H9 (cell line): ENCODE measurements at regions not wholly inside any gene's neighbourhood (a gene's known extent, or its start where the extent isn't known, plus 50 kb on each side); places are given as distances from the start of the nearest gene placed in this dataset.

Experiments
- DNase-seq: peaks from one replicate; pipeline ENCODE4 v3.0.0-alpha.2; 2017
- H2AFZ ChIP-seq: one replicate; pipeline ENCODE4 v1.6.1; 2013; ENCODE audit warnings: mild to moderate bottlenecking, low read length, control low read depth, moderate library complexity
- H2AK5ac ChIP-seq: 2 replicates; pipeline ENCODE4 v1.6.1; 2013; ENCODE audit warnings: low read length, control low read depth, mixed read lengths; ENCODE audit not compliant: insufficient read length
- H2BK120ac ChIP-seq: one replicate; pipeline ENCODE4 v1.6.1; 2013; ENCODE audit warnings: low read depth, mild to moderate bottlenecking, low read length, control low read depth, inconsistent platforms; ENCODE audit not compliant: poor library complexity, severe bottlenecking
- H2BK12ac ChIP-seq: 2 replicates; pipeline ENCODE4 v1.6.1; 2013; ENCODE audit warnings: low read length, control low read depth, mixed read lengths, low read depth; ENCODE audit not compliant: insufficient read length
- H2BK15ac ChIP-seq: 2 replicates; pipeline ENCODE4 v1.6.1; 2013; ENCODE audit warnings: low read depth, low read length, control low read depth
- H2BK20ac ChIP-seq: one replicate; pipeline ENCODE4 v1.6.1; 2013; ENCODE audit warnings: low read depth, mild to moderate bottlenecking, low read length, control low read depth, inconsistent platforms; ENCODE audit not compliant: poor library complexity, severe bottlenecking
- H2BK5ac ChIP-seq: 2 replicates; pipeline ENCODE4 v1.6.1; 2013; ENCODE audit warnings: low read length, control low read depth, mixed read lengths; ENCODE audit not compliant: insufficient read length
- H3K14ac ChIP-seq: 2 replicates; pipeline ENCODE4 v1.6.1; 2013; ENCODE audit warnings: low read length, control low read depth; ENCODE audit not compliant: insufficient read depth
- H3K18ac ChIP-seq: 2 replicates; pipeline ENCODE4 v1.6.1; 2013; ENCODE audit warnings: low read depth, mild to moderate bottlenecking, mixed read lengths, low read length, control low read depth; ENCODE audit not compliant: insufficient read length
- H3K23ac ChIP-seq: 2 replicates; pipeline ENCODE4 v1.6.1; 2013; ENCODE audit warnings: low read length, control low read depth, mixed read lengths, low read depth; ENCODE audit not compliant: insufficient read length
- H3K23me2 ChIP-seq: 2 replicates; pipeline ENCODE4 v1.6.1; 2013; ENCODE audit warnings: low read depth, mild to moderate bottlenecking, mixed read lengths, low read length, control low read depth; ENCODE audit not compliant: insufficient read length, poor library complexity, severe bottlenecking
- H3K27ac ChIP-seq: 2 replicates; pipeline ENCODE4 v1.5.1; 2013; ENCODE audit warnings: low read length, control low read depth, mixed read lengths, low read depth; ENCODE audit not compliant: insufficient read length
- H3K27me3 ChIP-seq: 2 replicates; pipeline ENCODE4 v1.6.1; 2013; ENCODE audit warnings: low read length, control low read depth, inconsistent platforms; ENCODE audit not compliant: insufficient read depth
- H3K4ac ChIP-seq: 2 replicates; pipeline ENCODE4 v1.6.1; 2013; ENCODE audit warnings: low read depth, mild to moderate bottlenecking, control low read depth, inconsistent platforms, low read length, moderate library complexity
- H3K4me1 ChIP-seq: 2 replicates; pipeline ENCODE4 v1.6.1; 2013; ENCODE audit warnings: low read length, control low read depth, inconsistent platforms; ENCODE audit not compliant: insufficient read depth
- H3K4me2 ChIP-seq: 2 replicates; pipeline ENCODE4 v1.6.1; 2013; ENCODE audit warnings: low read length, control low read depth, mixed read lengths; ENCODE audit not compliant: insufficient read length, insufficient read depth
- H3K56ac ChIP-seq: 2 replicates; pipeline ENCODE4 v1.6.1; 2013; ENCODE audit warnings: low read depth, mild to moderate bottlenecking, mixed read lengths, low read length, control low read depth; ENCODE audit not compliant: insufficient read length
- H3K79me1 ChIP-seq: 2 replicates; pipeline ENCODE4 v1.6.1; 2013; ENCODE audit warnings: low read depth, mild to moderate bottlenecking, moderate library complexity, low read length, control low read depth, inconsistent platforms; ENCODE audit not compliant: insufficient read depth, poor library complexity, severe bottlenecking
- H3K79me2 ChIP-seq: 2 replicates; pipeline ENCODE4 v1.6.1; 2013; ENCODE audit warnings: low read length, control low read depth, inconsistent platforms; ENCODE audit not compliant: insufficient read depth
- H3K9ac ChIP-seq: 2 replicates; pipeline ENCODE4 v1.6.1; 2013; ENCODE audit warnings: low read length, control low read depth, mixed read lengths; ENCODE audit not compliant: insufficient read length; ENCODE audit errors: extremely low read depth
- H3K9me3 ChIP-seq: one replicate; pipeline ENCODE4 v1.6.1; 2013; ENCODE audit warnings: low read depth, low read length, inconsistent platforms; ENCODE audit not compliant: control insufficient read depth
- H3T11ph ChIP-seq: one replicate; pipeline ENCODE4 v1.6.1; 2013; ENCODE audit warnings: mild to moderate bottlenecking, low read length, control low read depth, inconsistent platforms
- H4K20me1 ChIP-seq: one replicate; pipeline ENCODE4 v1.6.1; 2013; ENCODE audit not compliant: control insufficient read depth, insufficient read length, insufficient read depth
- H4K5ac ChIP-seq: 2 replicates; pipeline ENCODE4 v1.6.1; 2013; ENCODE audit warnings: low read depth, mild to moderate bottlenecking, mixed read lengths, low read length, control low read depth; ENCODE audit not compliant: insufficient read length
- H4K8ac ChIP-seq: replicated peaks from 2 replicates; pipeline ENCODE4 v1.6.1; 2013; ENCODE audit warnings: low read length, control low read depth, mixed read lengths, low read depth; ENCODE audit not compliant: insufficient read length
- H4K91ac ChIP-seq: 2 replicates; pipeline ENCODE4 v1.6.1; 2013; ENCODE audit warnings: low read depth, mild to moderate bottlenecking, moderate library complexity, mixed read lengths, low read length, control low read depth; ENCODE audit not compliant: insufficient read length
- H3K27ac Mint-ChIP-seq, 3 experiments: 2 replicates in 2 of 3; 3 replicates in 1 of 3; pipeline ENCODE4 v1.8.0; 2020 to 2021; ENCODE audit warnings: mixed read lengths in 3 of 3, mild to moderate bottlenecking in 1 of 3, moderate library complexity in 1 of 3
- H3K27me3 Mint-ChIP-seq: 2 replicates; pipeline ENCODE4 v1.8.0; 2021; ENCODE audit warnings: low read depth, mild to moderate bottlenecking, moderate library complexity, mixed read lengths
- H3K36me3 Mint-ChIP-seq, 3 experiments: 2 replicates in 2 of 3; 3 replicates in 1 of 3; pipeline ENCODE4 v1.8.0; 2020 to 2021; ENCODE audit warnings: low read depth in 3 of 3, mixed read lengths in 3 of 3; ENCODE audit not compliant: insufficient read depth in 1 of 3
- H3K4me1 Mint-ChIP-seq, 2 experiments: 2 replicates each; pipeline ENCODE4 v1.8.0; 2020; ENCODE audit warnings: mixed read lengths in 2 of 2
- H3K4me3 Mint-ChIP-seq, 2 experiments: 2 replicates in 1 of 2; 3 replicates in 1 of 2; pipeline ENCODE4 v1.8.0; 2020 to 2021; ENCODE audit warnings: mild to moderate bottlenecking in 2 of 2, mixed read lengths in 2 of 2, moderate library complexity in 1 of 2
- H3K9me3 Mint-ChIP-seq, 2 experiments: 2 replicates in 1 of 2; 3 replicates in 1 of 2; pipeline ENCODE4 v1.8.0; 2020; ENCODE audit warnings: mild to moderate bottlenecking in 2 of 2, mixed read lengths in 2 of 2, moderate library complexity in 1 of 2
- WGBS: extraction: QIAGEN DNeasy Blood & Tissue Kit; methylation state at CpG from one replicate; pipeline ENCODE4 v1.1.7; 2013; ENCODE audit warnings: missing lambda C conversion rate, low lambda C conversion rate, mixed read lengths; ENCODE audit not compliant: insufficient read length; ENCODE audit errors: extremely low coverage; 5-methylcytosine and 5-hydroxymethylcytosine counted together
- TF ChIP-seq, protein P1 (sequence below): fragments of 200-600 bp; sonication (generic); conservative IDR thresholded peaks from 3 replicates; pipeline ENCODE4 v1.8.0; 2021; ENCODE audit warnings: antibody characterized with exemption, mild to moderate bottlenecking

DNA sequence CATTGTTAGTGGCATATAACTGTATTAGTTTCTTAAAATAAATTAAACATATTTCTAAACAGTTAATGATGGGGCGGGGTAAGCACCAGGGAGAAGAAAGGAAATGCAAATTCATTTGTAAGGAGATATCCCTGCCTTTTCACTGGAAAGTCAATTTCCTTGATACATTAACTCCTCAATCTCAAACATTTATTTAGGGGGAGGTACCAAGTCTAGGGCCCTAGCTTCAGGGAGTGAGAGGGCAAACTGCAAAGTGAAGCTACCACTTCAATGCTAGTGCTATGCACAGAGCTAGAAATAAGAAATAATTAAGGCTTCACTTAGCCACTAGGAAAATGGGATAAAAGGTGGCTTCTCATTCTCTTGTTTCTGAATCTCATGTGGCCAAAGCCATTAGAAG is 115.3 kb upstream of the FNDC3A start:
- Histone ChIP-seq H4K5ac (no peak overlapping the region), H3K23ac (no peak overlapping the region), H3K4me2 (no peak overlapping the region), H3K27ac (no peak overlapping the region), H3K9ac (no peak overlapping the region), H3K4me1 (no peaks in the 10 kb centered on the region; the same call in 1 of the 2 replicates), H3K9me3 (no peaks in the 10 kb centered on the region), H2BK20ac (no peak overlapping the region), H2AFZ (no peak overlapping the region), H3K14ac (no peak overlapping the region), H3K23me2 (no peaks in the 10 kb centered on the region), H4K91ac (no peak overlapping the region), H3K18ac (no peak overlapping the region), H2BK5ac (no peak overlapping the region), H3K27me3 (no peaks in the 10 kb centered on the region), H3K79me1 (no peaks in the 10 kb centered on the region), H3K56ac (no peak overlapping the region), H3T11ph (peak overlapping the region; percentile 19), H4K8ac (no peak overlapping the region), H3K79me2 (no peaks in the 10 kb centered on the region), H2BK12ac (no peak overlapping the region), H2AK5ac (no peak overlapping the region), H3K4ac (no peak overlapping the region), H2BK120ac (no peak overlapping the region), H4K20me1 (no peaks in the 10 kb centered on the region), H2BK15ac (no peak overlapping the region)
- Mint-ChIP-seq H3K4me3 (no peak overlapping the region), H3K9me3 (no peaks in the 10 kb centered on the region), H3K36me3 (no peaks in the 10 kb centered on the region), H3K4me1 (peaks cover 22% of the 10 kb centered on the region in 2 experiments), H3K27me3 (no peaks in the 10 kb centered on the region; the same call in 1 of the 2 replicates), H3K27ac (no peak overlapping the region)
- no peak for DNase-seq
- WGBS: no CpG with 5 or more reads among the region's 1 CpG
- TF ChIP-seq, protein P1, sequence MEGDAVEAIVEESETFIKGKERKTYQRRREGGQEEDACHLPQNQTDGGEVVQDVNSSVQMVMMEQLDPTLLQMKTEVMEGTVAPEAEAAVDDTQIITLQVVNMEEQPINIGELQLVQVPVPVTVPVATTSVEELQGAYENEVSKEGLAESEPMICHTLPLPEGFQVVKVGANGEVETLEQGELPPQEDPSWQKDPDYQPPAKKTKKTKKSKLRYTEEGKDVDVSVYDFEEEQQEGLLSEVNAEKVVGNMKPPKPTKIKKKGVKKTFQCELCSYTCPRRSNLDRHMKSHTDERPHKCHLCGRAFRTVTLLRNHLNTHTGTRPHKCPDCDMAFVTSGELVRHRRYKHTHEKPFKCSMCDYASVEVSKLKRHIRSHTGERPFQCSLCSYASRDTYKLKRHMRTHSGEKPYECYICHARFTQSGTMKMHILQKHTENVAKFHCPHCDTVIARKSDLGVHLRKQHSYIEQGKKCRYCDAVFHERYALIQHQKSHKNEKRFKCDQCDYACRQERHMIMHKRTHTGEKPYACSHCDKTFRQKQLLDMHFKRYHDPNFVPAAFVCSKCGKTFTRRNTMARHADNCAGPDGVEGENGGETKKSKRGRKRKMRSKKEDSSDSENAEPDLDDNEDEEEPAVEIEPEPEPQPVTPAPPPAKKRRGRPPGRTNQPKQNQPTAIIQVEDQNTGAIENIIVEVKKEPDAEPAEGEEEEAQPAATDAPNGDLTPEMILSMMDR: no peak
